ENCODE measurements at regions not wholly inside any gene's neighbourhood (a gene's known extent, or its start where the extent isn't known, plus 50 kb on each side); places are given as distances from the start of the nearest gene placed in this dataset.

DNA sequence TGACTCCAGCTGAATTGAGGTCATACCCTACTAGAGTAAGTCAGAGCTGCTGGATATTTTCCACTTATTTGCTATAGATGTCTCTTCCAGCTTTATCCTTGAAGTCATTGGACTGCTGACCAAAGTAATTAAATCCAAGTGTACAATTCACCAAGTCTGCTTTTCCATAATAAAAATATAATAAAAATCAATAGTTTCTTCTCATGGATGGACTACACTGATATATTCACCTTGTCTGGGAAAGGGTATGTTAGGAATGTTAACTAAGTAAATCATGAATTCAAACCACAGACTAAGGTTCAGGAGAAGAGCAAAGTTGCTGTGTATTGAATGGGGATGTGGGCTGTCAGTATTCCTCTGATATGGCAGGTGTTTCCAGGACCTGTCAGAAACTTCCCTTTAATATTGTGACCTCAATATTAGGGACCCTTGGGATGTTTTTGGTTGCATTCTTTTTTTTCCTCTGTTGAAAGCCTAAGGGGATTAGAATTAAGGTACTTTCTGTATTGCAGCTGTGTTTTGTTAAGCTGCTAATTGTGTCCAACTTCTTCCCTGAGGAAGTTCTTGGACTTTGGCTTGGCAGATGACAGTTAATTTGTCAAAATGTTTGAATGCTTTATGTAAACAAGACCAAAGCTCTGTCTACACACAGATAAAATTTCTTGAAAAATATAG is 284.0 kb downstream of the ATP23 start:
- DNase-seq (no peak), ATAC-seq (no peak)
- TF ChIP-seq, protein P1, sequence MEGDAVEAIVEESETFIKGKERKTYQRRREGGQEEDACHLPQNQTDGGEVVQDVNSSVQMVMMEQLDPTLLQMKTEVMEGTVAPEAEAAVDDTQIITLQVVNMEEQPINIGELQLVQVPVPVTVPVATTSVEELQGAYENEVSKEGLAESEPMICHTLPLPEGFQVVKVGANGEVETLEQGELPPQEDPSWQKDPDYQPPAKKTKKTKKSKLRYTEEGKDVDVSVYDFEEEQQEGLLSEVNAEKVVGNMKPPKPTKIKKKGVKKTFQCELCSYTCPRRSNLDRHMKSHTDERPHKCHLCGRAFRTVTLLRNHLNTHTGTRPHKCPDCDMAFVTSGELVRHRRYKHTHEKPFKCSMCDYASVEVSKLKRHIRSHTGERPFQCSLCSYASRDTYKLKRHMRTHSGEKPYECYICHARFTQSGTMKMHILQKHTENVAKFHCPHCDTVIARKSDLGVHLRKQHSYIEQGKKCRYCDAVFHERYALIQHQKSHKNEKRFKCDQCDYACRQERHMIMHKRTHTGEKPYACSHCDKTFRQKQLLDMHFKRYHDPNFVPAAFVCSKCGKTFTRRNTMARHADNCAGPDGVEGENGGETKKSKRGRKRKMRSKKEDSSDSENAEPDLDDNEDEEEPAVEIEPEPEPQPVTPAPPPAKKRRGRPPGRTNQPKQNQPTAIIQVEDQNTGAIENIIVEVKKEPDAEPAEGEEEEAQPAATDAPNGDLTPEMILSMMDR (IDR thresholded peaks at IDR 0.05) = no peak
- no peaks in the 10 kb centered on the region for H3K27me3 ChIP-seq (ENCODE audit: low read depth)
- H3K36me3 ChIP-seq = no peaks in the 10 kb centered on the region
- no peaks in the 10 kb centered on the region for H3K4me1 ChIP-seq
- no peaks in the 10 kb centered on the region for H3K9me3 ChIP-seq
- H3K27ac ChIP-seq = no peak overlapping the region
- H3K4me3 ChIP-seq = no peak overlapping the region
- intact Hi-C loops (cut with DNase I) = no loop called here

DNA sequence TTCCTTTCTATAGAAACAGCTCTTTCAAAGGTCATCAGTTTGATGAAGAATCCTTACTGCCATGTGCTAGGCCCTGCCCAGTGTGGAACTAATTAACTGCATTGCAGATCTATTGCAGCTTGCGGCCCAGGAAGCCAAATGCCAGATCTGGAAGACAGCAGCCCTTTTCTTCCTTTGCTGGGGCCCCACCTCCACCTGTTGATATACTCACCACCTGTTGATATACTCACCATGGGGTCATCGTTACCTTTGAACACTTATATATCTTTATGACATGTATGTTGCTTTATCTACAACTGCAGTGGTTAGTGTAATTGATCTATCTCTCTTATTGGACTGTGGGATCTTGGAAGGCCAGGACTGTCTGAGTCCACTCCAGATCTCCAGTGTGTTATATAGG is 292.5 kb downstream of the ATP23 start:
- H3K4me3 ChIP-seq = no peak overlapping the region
- H3K27ac ChIP-seq = no peak overlapping the region
- intact Hi-C loops (cut with DNase I) = no loop called here
- TF ChIP-seq, protein P1 (IDR thresholded peaks at IDR 0.05) = no peak
- ATAC-seq (no peak), DNase-seq (no peak)
- H3K9me3 ChIP-seq = no peaks in the 10 kb centered on the region
- H3K4me1 ChIP-seq = no peaks in the 10 kb centered on the region
- H3K27me3 ChIP-seq (ENCODE audit: low read depth) = no peaks in the 10 kb centered on the region
- no peaks in the 10 kb centered on the region for H3K36me3 ChIP-seq

DNA sequence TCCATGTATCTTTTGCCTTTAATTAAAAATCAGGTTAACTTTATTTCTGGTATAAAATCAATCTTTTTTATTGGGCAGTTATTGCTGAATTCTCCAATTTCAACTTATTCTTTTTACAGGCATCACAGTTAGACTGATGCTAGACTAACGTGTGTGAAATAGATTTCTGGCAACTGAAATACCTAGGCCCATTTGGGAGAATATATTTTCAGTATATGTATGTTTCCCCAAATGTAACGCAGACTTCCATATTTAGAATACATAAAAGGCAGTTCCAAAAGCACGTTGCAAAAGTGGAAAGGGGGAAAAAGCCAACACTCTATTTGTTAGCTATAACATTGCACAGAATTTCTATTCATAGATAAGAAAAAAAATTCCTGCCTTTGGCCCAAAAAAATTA is 297.0 kb downstream of the ATP23 start:
- H3K36me3 ChIP-seq = no peaks in the 10 kb centered on the region
- intact Hi-C loops (cut with DNase I) = no loop called here
- H3K9me3 ChIP-seq = no peaks in the 10 kb centered on the region
- H3K27me3 ChIP-seq (ENCODE audit: low read depth) = no peaks in the 10 kb centered on the region
- no peak for ATAC-seq
- no peak overlapping the region for H3K4me3 ChIP-seq
- H3K27ac ChIP-seq = no peak overlapping the region
- no peaks in the 10 kb centered on the region for H3K4me1 ChIP-seq
- no peak for DNase-seq
- TF ChIP-seq, protein P1 (IDR thresholded peaks at IDR 0.05) = no peak

DNA sequence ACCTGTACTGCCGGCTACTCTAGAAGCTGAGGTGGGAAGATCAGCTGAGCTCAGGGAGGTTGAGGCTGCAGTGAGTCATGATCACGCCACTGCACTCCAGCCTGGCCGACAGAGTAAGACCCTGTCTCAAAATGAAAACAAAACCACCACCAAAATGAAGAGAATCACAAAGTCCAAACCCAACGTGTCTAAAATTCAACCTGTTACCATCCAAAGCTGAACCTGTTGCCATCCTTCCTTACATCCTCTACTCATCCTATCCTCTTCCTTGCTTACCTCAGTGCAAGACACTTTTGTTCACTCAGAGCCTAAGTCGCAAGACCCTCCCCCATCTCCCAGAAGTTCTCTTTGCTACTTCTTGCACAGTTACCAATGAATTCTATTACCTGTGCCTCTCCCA is 299.7 kb downstream of the ATP23 start:
- Histone ChIP-seq H3K9me3 (no peaks in the 10 kb centered on the region), H3K4me3 (no peak overlapping the region), H3K27ac (no peak overlapping the region), H3K36me3 (no peaks in the 10 kb centered on the region), H3K27me3 (ENCODE audit: low read depth) (no peaks in the 10 kb centered on the region), H3K4me1 (no peaks in the 10 kb centered on the region)
- no peak for DNase-seq
- ATAC-seq = no peak
- TF ChIP-seq, protein P1 (IDR thresholded peaks at IDR 0.05) = no peak
- intact Hi-C loops (cut with DNase I) = no loop called here

DNA sequence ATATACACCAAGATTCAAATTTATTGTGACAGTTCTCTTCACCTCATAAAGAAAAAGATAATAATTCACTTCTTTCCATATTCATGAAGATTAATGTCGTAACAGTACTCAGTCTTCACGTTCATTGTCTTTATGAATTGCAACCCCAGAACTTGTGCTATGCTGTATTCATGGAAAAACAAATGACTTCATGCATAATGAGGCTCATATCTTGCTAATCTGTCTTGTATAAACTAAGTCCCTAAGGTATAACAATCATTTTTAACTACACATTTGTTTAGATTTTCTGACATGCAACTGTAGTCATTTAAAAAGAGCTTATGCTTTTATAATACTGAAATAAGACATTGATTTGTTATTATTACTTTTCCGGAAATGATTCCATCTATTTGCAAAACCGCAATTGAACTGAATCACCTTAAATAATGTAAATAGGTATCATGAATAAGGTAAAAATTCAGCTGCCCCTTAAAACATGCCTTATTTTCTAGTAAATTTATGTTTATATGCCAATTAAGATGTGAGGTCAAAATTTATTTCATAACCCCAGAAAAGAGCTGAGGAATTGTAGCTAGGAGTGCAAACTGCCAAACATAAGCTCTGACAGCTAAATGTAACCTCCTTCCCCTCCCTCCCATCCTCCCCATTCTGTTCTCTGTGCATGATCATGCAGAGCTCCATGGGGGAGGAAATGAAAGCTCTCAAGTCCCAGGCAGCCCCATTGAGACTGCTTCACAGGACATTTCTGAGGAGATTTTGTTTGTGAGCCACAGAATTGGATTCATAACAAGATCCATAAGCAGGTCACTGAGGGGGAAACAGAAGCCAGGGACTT is 301.6 kb downstream of the ATP23 start:
- Histone ChIP-seq H3K27ac (no peak overlapping the region), H3K4me3 (no peak overlapping the region), H3K27me3 (ENCODE audit: low read depth) (no peaks in the 10 kb centered on the region), H3K4me1 (no peaks in the 10 kb centered on the region), H3K9me3 (no peaks in the 10 kb centered on the region), H3K36me3 (no peaks in the 10 kb centered on the region)
- ATAC-seq (no peak), DNase-seq (no peak)
- intact Hi-C loops (cut with DNase I) = no loop called here
- TF ChIP-seq, protein P1 (IDR thresholded peaks at IDR 0.05) = no peak
